HG03039 (cell line): ENCODE measurements at regions not wholly inside any gene's neighbourhood (a gene's known extent, or its start where the extent isn't known, plus 50 kb on each side); places are given as distances from the start of the nearest gene placed in this dataset.
"Not testable (repeated sequence)": the region's sequence is repeated elsewhere in the genome, so short reads cannot be mapped to it uniquely, and the experiment has no call there.

Experiments used
- ATAC-seq: cut with Tn5 transposase; IDR thresholded peaks from one replicate; pipeline ENCODE4 v1.9.1; 2021; ENCODE audit warnings: mild to moderate bottlenecking, moderate library complexity; ENCODE audit not compliant: unreplicated experiment

DNA sequence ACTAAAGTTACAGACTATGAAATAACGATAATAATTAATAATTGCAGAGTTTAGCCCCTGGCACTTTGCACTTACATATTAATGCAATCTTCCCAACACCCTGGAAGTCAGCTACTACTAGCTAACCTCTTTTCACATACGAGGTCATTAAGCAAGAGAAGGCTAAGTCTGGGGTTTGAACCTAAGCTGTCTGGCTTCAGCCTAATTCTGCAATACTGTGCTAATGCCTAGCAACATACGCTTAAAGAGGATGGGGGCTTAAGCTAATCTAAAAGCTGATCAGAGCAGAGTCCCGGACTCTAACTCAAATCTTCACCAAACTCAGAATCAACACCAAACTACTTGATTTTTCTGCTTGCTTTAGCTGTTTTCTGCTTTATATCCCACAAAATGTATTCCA lies 168.7 kb upstream of the GNAI1 start:
- no peak for ATAC-seq

DNA sequence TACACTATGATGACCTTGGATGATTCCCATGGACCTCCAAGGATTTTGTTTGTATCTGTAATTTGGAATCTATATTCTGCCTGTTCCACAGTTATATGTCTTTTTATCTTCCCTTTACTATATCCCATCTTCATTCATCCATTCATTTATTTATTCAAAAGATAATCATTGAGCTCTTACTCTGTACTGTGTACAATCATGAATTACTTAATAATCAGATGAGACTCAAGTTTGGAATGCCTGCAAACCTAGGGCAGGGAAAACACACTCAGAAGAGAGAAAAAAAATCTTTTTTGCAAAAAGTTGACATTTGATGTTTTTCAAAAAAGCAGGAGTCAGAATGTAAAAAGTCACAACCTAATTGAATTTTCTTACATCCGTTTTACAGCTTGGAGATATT lies 170.2 kb upstream of the GNAI1 start:
- ATAC-seq: no peak

GRCh38 chr7:79953130-79953529 lies 181.5 kb upstream of the GNAI1 start:
- no peak for ATAC-seq

DNA sequence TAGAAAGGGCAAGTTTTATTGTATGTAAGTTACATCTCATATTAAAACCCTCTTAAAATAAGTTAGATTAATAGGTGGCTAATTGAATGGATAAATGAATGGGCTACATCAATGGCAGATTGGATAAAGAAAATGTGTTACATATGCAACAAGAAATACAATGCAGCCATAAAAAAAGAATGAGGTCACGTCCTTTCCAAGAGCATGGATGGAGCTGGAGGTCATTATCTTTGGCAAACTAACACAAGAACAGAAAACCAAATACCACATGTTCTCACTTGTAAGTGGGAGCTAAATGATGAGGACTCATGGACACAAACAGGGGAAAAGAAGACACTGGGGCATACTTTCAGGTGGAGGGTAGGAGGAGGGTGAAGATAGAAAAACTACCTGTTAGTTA lies 182.2 kb upstream of the GNAI1 start:
- no peak for ATAC-seq

GRCh38 chr7:79951415-79951814 lies 183.2 kb upstream of the GNAI1 start:
- ATAC-seq: no peak

DNA sequence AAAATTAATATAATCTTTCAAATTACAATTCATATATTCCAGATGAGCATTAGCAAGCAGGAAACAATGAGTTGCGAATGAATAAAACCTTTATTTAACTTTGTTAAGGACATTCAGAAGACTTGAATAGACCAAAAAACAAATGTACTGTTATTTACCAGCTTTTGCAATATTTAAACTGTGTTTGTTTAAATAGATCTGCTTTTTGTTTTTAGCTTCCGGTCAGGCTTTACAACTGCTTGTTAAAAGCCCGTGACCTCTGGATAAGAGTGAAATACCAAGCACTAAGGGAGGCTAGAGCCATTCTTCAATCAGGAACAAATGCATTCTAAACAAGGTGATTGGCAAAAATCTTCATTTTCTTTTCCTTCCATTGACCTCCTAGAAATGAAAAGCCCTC lies 184.9 kb upstream of the GNAI1 start:
- ATAC-seq: no peak

- no peak for ATAC-seq
Observed at GRCh38 chr7:79936281-79936983, 198.2 kb upstream of the GNAI1 start.

DNA sequence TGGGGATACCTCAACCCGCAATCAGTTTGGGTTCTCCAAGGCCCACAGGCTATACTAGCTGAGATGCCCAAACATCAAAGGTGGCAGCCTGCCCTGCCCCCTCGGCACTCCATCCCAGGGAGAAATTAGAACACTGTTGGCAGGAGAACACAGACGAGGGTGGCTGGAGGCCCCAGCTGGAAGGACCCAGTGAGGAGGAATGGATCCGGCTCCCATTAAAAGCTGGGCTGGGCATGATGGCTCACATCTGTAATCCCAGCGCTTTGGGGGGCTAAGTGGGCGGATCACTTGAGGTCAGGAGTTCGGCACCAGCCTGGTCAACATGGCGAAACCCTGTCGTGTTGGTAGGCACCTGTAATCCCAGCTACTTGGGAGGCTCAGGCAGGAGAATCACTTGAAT lies 199.9 kb upstream of the GNAI1 start:
- no peak for ATAC-seq

GRCh38 chr7:79933144-79933543 lies 201.5 kb upstream of the GNAI1 start:
- ATAC-seq: no peak

- no peak for ATAC-seq
Observed at GRCh38 chr7:79930604-79931003, 204.0 kb upstream of the GNAI1 start.

GRCh38 chr7:79927116-79927515 lies 207.5 kb upstream of the GNAI1 start:
- no peak for ATAC-seq

DNA sequence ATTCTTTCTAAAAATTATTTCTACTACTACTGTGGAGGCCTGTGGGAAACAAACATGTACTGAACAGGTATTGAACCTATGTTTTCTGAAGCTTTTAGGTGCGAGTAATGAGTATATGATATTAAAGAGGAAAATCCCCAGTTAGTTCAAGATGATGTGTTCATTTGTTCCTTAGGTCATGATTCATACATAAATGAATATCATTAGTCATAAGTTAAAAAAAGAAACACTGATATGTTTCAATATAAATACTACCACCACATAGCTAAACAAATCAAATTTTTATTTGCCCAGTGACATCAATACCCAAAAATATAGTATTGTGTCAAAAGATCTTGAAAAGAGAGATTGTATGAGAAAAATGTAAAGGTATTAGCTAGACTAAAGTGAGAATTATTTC lies 210.7 kb upstream of the GNAI1 start:
- no peak for ATAC-seq

DNA sequence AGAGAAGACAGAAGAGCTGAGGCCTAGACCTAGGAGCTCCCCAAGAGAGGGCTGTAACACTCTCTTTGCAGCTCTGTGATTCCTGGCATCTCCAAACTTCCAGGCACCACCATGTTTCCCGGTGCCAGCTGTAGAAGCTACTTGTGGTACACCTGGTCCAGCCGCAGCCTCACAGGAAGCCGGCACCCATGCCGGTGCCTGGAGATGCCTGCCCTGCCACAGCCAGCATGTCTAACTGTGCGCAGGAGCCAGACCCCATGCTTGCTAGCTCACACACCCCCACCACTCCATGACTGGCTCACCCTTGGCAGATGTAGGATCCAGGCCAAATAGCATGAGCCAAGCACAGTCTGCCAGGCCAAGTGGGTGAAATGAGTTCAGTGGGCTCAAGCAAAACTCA lies 211.7 kb upstream of the GNAI1 start:
- no peak for ATAC-seq

DNA sequence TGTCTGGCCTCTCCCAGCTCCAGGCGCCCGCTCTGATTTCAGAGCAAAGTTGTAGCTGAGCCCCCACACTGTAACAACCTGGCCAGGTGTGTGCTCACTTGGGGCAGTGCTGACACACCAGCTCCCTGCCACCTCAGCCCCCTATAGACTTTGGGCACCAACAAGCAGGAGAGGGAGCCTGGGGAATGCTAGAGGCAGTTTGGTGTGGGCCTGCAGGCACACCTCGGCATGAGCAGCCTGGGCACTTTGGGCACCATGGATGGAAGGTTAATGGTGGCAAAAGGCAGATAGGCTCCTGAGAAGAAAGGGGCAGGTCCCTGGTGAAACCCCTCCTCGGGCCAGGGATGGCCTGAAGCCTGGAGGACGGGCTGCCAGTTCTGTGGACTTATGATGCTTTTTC lies 212.7 kb upstream of the GNAI1 start:
- ATAC-seq: no peak

DNA sequence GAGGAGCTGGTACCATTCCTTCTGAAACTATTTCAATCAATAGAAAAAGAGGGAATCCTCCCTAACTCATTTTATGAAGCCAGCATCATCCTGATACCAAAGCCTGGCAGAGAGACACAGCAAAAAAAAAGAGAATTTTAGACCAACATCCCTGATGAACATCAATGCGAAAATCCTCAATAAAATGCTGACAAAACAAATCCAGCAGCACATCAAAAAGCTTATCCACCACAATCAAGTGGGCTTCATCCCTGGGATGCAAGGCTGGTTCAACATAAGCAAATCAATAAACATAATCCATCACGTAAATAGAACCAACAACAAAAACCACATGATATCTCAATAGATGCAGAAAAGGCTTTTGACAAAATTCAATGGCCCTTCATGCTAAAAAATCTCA lies 216.0 kb upstream of the GNAI1 start:
- ATAC-seq: not testable (repeated sequence)

DNA sequence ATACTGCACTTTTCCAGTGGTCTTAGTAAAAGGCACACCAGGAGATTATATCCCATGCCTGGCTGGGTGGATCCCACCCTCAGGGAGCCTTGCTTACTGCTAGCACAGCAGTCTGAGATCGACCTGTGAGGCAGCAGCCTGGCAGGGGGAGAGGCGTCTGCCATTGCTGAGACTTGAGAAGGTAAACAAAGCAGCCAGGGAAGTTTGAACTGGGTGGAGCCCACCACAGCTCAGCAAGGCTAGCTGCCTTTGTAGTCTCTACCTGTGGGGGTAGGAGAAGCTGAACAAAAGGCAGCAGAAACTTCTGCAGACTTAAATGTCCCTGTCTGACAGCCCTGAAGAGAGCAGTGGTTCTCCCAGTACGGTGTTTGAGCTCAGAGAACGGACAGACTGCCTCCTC lies 219.3 kb upstream of the GNAI1 start:
- not testable (repeated sequence) for ATAC-seq

GRCh38 chr7:79912213-79912633 lies 222.4 kb upstream of the GNAI1 start:
- ATAC-seq: no peak

GRCh38 chr7:79911420-79911819 lies 223.2 kb upstream of the GNAI1 start:
- no peak for ATAC-seq

DNA sequence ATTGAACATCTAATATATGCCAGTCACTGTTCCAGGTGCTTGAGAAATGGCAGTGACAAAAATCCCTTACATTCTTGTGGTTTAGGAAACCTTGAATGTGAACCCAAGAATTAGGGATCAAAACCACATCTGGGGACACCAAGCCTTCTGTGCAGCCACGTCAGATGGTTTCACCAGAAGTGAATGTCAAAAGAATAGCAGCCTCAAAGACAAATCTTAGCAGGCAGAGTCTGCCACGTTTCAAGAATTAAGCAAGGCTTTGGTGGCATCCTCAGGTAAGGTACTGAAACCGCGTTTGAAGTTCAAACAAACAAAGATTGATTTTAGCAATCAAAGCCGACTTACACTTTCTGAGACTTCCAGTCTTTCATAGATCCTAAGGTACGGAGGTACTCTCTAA lies 225.5 kb upstream of the GNAI1 start:
- ATAC-seq: no peak

- no peak for ATAC-seq
Observed at GRCh38 chr7:79897166-79897565, 237.5 kb upstream of the GNAI1 start.

- ATAC-seq: no peak
Observed at GRCh38 chr7:79893991-79894390, 240.6 kb upstream of the GNAI1 start.

DNA sequence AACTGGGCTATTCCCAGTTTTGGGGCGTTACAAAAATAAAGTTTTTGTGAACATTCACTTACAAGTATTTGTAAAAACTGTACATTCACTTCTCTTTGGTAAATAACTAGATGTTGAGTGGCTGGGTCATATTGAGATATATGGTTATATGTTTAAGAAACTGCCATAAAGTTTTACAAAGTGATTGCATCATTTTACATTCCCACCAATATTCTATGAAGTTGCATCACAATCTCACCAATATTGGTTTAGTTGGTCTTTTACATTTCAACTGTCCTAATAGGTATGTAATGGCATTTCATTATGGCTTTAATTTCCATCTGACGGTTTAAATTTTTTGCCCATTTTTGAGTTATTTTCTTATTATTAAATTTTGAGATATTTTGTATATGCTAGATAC lies 251.7 kb upstream of the GNAI1 start:
- no peak for ATAC-seq

DNA sequence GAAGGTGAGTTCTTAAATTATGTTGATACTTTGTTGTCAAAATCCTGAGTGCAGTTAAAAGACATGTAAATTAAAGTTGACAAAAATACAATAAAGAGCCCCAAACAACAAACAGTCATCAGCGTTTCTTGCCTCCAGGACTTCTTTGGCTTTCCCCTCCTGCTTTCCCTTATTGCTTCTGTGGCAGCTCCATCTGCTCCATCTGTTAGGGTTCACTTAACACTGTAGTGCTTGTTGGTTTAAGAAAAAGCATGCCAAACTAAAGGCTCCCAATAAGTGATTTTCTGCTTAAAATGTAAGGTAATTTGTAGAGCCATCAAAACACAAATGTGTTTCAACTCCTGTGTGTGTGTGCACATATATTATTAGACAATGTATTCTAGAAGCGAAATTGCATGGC lies 254.3 kb upstream of the GNAI1 start:
- no peak for ATAC-seq
